GM19452 (cell line): ENCODE measurements at regions not wholly inside any gene's neighbourhood (a gene's known extent, or its start where the extent isn't known, plus 50 kb on each side); places are given as distances from the start of the nearest gene placed in this dataset.
"Not testable (repeated sequence)": the region's sequence is repeated elsewhere in the genome, so short reads cannot be mapped to it uniquely, and the experiment has no call there.

ENCODE experiments used
- ATAC-seq: cut with Tn5 transposase; IDR thresholded peaks from one replicate; pipeline ENCODE4 v1.9.1; 2021; ENCODE audit not compliant: unreplicated experiment

DNA sequence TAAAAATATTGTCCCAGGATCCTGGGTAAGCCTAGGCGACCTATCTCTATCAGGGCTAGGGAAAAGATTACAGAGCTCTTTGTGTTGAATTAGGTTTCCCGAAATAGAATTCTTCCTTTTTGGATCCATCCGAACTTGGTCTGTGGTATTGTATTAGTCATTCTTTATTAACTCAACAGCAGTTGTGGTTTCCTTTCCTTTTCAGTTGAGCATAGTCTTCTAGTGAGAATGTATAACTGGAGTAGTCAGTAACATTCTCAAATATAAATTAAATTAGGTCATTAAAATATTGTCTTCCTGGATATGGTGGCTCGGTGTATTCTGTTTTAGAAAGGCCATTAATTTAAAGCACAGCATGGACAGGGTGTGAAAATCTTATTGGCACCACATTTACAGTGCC is 520.4 kb downstream of the NLGN4X start:
- ATAC-seq: no peak

DNA sequence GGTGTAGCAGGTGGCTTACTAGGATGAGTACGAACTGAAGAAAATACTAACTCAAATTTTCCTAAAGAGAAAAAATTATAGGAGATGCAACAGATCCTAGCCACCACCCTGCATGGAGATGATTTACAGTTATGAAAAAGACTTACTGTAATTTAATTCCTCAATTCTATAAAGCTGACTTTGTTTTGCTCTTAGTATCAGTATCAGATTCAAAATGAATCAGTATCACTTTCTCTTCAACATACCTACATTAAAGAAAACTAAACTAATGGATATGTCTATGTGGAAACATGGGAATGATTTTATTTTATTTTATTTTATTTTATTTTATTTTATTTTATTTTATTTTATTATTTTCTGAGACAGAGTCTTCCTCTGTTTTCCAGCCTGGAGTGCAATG is 525.8 kb downstream of the NLGN4X start:
- no peak for ATAC-seq

DNA sequence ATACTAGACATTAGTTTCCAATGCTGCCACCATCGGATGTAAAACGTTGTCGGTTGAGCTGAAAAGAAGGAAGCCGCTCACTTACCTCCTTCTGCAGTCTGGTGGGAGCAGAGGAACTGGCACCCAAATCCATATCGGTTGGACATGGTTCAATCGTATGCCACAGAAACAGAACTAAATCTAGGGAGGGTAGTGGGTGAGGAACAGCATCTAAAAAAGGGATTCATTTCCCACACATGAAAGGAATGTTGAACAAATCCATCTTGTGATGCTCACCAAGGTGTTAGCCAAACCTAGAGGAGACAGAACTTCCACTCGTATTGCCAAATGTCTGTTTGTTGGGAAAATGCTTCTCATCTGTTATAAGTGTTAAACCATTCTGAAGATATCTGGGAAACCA is 532.7 kb downstream of the NLGN4X start:
- ATAC-seq: no peak

DNA sequence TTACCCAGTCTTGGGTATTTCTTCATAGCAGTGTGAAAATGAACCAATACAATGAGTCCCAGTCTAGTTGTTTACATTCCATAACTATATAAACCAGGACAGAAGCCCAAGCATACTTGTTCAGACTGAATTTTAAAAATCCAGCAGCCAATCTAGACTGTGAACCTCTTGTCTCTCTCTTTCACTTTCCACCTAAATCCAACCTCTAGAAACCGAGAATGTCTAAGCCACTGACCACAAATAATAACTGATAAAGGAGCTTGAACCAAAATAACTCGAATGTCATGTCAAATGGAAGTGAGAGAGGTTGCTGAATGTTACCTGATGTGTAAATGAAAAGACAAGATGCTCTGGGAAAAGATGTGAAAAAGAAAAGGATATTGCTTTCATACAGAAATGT is 544.7 kb downstream of the NLGN4X start:
- no peak for ATAC-seq

DNA sequence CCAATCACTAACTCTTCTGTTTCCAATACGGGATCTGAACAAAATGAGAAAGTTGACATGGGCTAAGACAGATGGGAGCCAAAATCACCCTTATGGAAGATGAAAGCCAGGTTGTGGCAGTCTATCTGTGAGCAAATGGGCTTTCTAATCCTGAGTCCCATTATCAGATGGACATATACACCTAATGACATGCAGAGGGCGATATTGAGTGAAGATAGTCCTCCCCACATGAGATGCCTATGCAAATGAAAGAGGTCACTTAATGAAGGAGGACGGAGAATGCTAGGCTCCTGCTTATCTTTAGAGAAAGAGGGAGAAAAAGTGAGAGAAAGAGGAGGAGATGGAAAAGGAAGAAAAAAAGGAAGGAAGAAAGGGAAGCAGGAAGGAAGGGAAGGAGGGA is 547.5 kb downstream of the NLGN4X start:
- no peak for ATAC-seq

DNA sequence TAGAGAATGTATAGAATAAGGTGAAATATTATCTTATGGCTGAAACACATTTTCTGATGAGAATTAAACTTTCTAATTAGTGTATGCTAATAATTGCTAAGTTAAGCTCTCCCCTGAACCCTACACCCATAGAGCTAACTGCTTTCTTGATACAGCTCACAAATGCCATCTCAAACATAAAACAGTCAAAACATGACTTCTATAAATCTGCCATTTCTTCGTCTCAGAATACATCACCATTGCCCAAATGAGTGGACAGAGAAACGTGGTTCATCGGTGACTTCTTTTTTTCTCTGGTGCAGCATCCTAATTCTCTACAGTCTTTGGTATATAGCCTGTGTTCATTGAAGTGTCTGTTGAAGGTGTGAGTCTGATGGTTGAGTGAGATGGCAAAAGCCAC is 554.6 kb downstream of the NLGN4X start:
- ATAC-seq: no peak

DNA sequence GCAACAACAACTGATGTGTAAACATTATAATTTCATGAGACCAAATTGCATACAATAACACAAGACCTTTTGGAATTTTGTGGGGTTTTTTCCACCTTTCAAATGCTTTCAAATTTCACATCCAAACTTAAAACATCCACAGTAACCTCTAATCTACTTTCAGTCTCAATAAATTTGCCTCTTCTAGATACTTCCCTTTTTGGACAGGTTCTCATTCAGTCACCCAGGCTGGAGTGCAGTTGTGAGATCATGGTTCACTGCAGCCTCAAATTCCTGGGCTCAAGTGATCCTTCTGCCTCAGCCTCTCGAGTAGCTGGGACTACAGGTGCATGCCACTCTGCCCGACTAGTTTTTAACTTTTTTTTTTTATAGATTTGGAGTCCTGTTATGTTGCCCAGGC is 556.6 kb downstream of the NLGN4X start:
- ATAC-seq: no peak

DNA sequence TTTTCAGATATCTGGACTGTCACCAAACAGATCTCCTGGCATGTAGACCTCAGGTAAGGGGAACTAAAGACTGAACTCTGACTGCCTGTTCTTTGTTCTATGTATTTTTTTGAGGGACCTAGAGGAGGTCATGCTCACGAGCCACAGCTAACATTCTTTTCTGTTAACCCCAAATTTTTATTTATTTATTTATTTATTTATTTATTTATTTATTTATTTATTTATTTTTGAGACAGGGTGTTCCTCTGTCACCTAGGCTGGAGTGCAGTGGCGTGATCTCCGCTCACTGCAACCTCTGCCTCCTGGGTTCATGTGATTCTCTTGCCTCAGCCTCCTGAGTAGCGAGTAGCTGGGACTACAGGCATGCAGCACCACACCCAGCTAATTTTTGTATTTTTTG is 562.0 kb downstream of the NLGN4X start:
- ATAC-seq: not testable (repeated sequence)

DNA sequence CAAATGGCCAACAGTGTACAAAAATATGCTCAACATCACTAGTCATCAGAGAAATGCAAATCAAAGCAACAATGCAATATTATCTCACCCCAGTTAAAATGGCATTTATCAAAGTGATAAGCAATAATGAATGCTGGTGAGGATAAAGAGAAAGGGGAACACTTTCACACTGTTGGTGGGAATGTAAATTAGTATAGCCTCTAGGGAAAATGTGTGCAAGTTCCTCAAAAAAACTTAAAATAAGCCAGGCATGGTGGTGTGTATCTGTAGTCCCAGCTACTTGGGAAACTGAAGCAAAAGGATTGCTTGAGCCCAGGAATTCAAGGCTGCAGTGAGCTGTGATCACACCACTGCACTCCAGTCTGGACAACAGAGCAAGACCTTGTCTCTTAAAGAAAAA is 572.1 kb downstream of the NLGN4X start:
- no peak for ATAC-seq

DNA sequence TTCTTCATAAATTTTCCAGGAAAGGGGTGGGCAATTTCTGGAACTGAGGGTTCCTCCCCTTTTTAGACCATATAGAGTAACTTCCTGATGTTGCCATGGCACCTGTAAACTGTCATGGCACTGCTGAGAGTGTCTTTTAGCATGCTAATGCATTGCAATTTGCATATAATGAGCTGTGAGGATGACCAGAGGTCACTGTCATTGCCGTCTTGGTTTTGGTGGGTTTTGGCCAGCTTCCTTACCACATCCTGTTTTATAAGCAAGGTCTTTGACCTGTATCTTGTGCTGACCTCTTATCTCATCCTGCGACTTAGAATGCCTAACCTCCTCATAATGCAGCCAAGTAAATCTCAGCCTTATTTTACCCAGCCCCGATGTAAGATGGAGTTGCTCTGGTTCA is 577.8 kb downstream of the NLGN4X start:
- ATAC-seq: no peak

DNA sequence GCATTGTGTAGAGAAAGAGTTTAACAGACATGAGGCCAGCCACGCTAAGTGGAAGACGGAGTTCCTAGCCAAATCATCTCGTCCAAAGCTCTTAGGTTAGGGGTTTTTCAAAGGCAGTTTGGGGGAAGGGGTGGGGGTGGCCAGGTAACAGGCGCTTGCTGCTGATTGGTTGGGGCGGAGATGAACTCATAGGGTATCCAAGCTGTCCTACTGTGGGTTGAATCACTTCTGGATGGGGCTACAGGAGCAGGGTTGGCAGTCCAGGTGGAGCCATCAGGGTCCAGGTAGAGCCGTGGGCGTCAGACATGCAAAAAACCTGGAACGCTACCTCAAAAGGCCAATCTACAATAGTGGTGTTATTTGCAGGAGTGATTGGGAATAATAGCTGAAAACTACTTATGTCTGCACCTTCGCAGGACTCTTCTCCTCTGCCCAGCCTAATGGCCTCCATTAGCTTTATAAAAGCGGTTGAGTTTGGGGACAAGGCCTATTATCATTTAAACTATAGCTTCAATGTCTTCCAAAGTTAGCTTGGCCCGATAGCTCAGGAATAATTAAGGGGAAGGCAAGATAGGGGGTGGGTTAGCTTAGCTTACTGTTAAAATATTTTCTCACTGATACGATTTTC is 579.6 kb downstream of the NLGN4X start:
- ATAC-seq: no peak

DNA sequence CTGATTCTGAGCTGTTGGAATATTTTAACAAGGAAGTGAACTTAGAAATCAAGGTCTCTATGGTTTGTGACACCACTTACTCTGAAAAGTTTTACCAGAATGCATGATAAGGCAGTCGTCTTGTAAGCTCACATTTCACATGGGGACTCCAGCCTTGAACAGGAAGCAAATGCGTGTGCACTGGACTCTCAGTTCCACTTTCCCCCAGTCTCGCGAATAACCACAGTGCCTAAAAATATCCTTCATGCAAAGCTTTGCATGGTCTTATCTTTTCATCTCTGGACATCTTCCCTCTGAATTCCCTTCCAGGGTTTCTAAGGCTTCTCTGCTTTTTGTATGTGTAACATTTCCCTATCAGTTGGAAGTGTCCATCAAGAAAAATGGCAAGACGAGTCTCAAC is 581.8 kb downstream of the NLGN4X start:
- ATAC-seq: peak; percentile 97

DNA sequence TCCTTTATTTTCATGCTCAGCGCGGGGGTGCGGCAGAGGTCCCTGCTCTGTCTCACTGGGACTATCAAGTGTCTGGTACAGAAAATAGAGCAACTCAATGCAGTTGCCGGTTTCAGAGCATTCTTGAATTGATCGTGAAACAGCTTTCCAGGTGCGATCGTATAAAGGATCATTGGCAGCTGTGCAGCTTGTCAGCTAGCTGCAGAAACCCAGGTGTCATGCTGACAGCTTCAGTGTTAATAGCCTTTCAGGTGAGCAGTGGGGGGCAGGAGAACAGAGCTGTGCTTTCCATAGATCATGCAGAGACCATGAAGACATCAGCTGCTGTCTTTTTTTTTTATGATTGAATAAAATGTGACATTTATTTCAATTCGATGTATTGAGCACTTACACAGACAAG is 583.9 kb downstream of the NLGN4X start:
- no peak for ATAC-seq

DNA sequence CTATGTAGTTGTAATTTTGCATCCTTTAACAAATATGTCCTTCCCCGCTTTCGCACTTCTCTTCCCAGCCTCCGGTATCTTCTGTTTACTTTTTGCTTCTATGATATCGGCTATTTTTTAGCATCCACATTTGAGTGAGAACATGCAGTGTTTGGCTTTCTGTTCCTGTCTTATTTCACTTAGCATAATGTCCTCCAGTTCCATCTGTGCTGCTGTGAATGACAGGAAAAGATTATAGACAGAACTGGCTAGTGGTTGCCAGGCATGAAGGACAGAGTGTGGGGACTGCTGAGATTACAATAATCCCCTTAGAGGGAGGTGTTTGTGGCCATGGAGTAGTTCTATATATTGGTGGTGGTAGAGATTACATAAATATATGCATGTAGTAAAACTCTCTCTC is 588.6 kb downstream of the NLGN4X start:
- no peak for ATAC-seq

DNA sequence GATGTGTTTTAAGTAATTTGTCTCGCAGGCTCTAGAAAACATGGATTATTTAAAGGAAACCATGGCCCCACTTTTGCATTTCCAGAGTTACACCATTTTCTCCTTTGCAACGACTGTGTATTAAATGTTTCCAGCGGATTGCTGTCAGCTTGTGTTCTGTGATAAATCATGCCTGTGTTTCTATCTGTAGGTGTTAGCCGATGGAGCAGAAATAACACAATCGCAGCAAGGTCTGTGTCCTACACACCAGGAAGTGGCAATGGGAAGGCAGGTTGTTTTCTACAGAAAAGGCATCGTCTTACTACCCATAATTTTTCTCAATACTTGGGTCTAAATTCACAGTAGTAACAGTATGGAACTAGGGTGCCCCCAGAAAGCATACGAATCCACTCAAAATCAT is 590.1 kb downstream of the NLGN4X start:
- ATAC-seq: no peak

DNA sequence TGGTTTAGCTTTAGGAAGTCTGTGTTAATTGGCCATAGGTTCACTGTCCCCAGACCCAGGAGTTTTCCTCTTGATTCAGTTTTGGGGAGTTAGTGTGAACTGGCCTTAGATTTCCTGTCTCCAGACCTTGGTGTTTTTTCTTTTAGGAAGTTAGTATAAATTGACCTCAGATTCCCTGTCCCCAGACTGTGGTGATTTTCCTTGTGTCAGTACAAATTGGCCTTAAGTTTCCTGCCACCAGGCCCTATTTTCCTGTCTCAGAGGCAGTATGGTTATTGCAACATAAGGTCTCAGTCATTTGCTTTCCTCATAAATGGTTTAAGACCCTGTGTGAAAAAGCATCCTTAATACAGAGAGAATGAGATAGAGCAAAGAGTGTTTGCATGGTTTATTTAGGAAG is 595.8 kb downstream of the NLGN4X start:
- no peak for ATAC-seq

DNA sequence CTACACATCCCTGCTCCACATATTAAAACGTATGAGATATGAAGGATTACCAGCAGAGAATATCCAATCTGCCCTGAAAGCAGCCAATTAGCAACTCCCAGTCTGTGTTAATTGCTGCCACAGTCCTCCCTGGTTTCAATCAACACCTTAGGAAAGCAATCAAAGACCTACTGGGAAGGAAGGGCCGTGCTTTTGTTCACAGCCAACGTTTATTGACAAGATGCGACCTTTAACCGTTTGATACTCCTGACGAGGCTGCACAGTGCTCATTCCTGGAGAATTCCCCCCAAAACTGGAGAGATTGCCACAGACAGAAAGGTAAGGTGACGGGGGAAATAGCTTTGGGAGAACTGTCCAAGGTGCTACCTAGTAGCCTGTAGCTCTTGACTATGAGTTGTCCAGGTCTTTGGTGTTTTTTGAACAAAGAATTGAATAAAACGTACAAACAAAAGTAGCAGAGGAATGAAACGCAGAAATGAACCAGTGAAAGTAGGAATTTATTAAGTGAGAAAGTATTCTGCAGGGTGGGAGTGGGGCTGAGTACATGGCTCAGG is 596.5 kb downstream of the NLGN4X start:
- no peak for ATAC-seq

DNA sequence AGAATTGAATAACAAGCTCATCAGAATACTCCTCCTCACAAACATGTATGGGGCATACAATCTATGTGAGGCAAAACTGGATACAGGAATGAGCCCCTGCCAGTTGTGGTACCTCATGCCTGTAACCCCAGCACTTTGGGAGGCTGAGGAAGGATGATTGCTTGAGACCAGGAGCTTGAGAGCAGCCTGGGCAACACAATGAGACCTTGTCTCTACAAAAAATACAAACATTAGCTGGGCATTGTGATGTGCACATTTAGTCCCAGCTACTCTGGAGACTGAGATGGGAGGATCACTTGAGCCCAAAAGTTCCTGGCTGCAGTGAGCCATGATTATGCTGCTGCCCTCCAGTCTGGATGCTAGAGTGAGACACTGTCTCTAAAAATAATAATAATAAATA is 611.0 kb downstream of the NLGN4X start:
- ATAC-seq: no peak

DNA sequence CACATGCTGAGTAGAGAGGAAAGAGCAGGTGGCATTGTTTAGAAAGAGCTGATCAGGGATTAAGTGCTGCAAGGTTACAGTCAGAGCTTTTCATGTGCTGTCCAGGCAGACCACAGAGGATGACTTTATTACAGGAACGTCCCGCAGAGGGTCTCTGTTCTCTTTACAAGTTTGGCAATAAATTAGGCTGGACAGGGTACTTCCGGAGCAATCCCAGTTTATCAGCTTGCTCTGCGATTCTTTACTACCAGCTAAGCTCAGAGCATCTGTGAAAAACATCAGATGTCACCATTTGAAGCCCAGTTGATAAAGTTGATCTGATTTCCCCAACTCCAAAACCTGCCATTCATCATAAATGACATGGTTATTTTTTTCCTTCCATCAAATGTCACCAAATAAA is 633.1 kb downstream of the NLGN4X start:
- no peak for ATAC-seq

DNA sequence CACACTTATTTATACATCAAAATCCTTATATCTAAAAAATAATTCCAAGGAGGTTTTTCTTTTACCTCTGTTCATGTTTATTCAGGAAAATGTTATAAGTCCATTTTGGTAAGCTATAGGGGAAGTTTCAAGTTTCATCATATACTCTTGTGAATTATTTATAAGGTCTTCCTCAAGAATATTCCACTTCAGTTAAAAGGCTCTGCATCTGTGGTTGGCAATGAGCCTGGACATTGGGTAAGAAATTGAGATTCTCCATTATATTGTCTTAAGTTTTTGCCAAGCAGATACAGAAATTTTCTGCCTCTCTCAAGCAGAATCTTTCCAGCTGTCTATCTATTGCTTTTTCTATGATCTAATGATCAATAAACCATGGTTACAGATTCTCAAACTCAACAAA is 641.9 kb downstream of the NLGN4X start:
- ATAC-seq: no peak

DNA sequence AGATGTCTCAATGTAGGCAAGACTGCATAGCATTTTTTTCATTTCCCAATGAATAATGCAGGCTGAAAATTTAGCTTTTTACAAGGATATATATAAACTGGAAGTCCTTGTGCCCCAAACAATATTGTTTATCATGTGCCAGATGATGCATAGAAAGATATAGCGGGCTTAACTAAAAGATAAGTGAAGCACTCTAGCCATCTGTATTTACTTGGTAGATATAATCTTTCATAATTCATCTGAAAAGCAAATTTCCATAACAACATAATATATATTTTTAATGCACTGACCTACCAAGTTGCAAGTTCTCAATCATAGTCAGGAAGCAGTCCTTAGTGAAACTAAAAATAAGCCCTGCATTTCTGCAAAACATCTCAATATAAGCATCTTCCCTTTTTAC is 653.3 kb downstream of the NLGN4X start:
- ATAC-seq: no peak

DNA sequence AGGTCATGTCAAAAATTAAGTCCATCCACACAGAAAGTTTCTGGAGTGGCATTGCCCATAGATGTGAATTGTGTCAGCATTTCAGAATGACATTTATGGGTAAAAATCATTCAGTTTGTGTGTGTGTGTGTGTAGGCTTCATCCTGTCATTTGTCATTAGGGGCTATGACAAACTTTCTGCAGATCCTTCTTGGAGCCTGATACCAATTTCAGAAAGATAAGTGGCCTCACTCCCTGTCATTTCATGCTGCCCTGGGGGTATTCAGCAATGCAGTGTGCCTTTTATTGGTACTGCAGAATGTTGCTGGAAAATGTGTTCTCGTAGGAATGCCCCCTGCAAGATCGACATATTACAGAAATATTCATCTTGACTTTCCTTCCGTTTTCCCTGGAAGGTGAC is 659.7 kb downstream of the NLGN4X start:
- no peak for ATAC-seq

DNA sequence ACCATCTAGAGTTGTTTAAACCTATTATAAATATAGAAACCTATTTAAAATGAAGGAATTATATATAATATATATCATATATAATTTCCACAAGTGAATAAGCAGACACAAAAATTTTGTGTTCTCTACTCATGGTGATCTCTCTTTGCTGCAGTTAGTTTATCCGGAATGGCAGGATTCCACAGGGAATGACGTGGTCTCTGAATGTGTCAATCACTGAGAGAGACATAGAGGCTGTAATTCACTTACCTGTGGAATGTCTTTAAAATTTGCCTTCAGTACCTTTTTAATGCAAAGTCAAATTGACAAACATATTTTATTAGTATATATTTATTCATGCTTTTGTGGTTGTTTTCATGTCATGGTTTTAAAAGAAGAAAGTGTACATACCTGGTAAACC is 669.3 kb downstream of the NLGN4X start:
- ATAC-seq: no peak
